ENCODE measurements at regions not wholly inside any gene's neighbourhood (a gene's known extent, or its start where the extent isn't known, plus 50 kb on each side); places are given as distances from the start of the nearest gene placed in this dataset.
A peak's percentile ranks its signal among the peaks of the same experiment; 100 is the strongest.

DNA sequence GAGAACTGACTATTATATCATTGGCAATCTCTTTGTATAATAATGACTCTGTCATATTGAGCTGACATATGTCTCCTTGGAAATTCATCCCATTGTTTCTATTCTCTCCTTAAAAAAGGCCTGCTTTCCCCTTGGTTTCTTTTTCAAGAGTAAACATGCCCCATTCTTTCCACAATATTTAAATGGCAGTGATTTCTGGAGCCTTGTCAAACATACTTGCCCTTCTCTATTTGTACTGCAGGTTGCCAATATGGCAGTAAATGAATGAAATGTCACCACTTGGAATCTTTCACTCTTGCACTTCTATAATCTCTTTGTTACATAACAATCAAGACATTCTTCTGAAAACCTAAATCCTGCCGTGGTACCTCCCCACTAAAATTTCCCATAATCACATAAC is 1265.1 kb upstream of the CDH8 start:
- TF ChIP-seq YY1 (IDR thresholded peaks at IDR 0.05; ENCODE audit: low read depth): no peak

DNA sequence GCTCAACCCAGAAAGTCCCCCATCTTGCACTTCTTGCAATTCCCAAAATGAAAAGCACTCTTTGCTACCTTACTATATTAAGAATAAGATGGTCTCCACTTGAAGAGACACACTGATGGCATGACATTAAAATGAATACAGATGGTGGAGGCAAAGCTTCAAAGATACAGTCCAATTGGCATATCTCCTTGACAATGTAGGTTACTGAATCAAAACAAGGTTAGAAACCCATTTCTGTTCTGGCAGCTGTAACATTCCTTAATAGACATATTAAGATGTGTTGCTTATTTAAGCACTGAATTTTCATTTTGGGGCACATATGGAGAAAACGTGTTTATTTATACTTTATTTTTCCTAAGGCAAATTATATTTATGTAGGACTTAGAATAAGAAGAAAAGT is 1262.8 kb upstream of the CDH8 start:
- TF ChIP-seq EGR1 (IDR thresholded peaks at IDR 0.05) (no peak), TCF12 (IDR thresholded peaks at IDR 0.05; ENCODE audit: low read depth) (no peak), CEBPB (IDR thresholded peaks at IDR 0.05) (no peak), CREB1 (IDR thresholded peaks at IDR 0.05; ENCODE audit: low read depth) (no peak), NFIC (IDR thresholded peaks at IDR 0.05) (no peak), RAD21 (IDR thresholded peaks at IDR 0.05; ENCODE audit: low read depth) (no peak), TAF1 (IDR thresholded peaks at IDR 0.05; ENCODE audit: low read depth) (no peak), TEAD4 (IDR thresholded peaks at IDR 0.05) (no peak), ZBTB7A (IDR thresholded peaks at IDR 0.05; ENCODE audit: low read depth) (no peak), EP300 (IDR thresholded peaks at IDR 0.05; ENCODE audit: borderline replicate concordance) (no peak), FOXM1 (IDR thresholded peaks at IDR 0.05; ENCODE audit: borderline replicate concordance, low read depth) (no peak), YY1 (IDR thresholded peaks at IDR 0.05; ENCODE audit: low read depth) (no peak)
- TF ChIP-seq, protein P1, sequence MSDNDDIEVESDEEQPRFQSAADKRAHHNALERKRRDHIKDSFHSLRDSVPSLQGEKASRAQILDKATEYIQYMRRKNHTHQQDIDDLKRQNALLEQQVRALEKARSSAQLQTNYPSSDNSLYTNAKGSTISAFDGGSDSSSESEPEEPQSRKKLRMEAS (IDR thresholded peaks at IDR 0.05): no peak
- TF ChIP-seq, protein P2, sequence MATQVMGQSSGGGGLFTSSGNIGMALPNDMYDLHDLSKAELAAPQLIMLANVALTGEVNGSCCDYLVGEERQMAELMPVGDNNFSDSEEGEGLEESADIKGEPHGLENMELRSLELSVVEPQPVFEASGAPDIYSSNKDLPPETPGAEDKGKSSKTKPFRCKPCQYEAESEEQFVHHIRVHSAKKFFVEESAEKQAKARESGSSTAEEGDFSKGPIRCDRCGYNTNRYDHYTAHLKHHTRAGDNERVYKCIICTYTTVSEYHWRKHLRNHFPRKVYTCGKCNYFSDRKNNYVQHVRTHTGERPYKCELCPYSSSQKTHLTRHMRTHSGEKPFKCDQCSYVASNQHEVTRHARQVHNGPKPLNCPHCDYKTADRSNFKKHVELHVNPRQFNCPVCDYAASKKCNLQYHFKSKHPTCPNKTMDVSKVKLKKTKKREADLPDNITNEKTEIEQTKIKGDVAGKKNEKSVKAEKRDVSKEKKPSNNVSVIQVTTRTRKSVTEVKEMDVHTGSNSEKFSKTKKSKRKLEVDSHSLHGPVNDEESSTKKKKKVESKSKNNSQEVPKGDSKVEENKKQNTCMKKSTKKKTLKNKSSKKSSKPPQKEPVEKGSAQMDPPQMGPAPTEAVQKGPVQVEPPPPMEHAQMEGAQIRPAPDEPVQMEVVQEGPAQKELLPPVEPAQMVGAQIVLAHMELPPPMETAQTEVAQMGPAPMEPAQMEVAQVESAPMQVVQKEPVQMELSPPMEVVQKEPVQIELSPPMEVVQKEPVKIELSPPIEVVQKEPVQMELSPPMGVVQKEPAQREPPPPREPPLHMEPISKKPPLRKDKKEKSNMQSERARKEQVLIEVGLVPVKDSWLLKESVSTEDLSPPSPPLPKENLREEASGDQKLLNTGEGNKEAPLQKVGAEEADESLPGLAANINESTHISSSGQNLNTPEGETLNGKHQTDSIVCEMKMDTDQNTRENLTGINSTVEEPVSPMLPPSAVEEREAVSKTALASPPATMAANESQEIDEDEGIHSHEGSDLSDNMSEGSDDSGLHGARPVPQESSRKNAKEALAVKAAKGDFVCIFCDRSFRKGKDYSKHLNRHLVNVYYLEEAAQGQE (IDR thresholded peaks at IDR 0.05; ENCODE audit: low read depth): no peak
- TF ChIP-seq, protein P3, sequence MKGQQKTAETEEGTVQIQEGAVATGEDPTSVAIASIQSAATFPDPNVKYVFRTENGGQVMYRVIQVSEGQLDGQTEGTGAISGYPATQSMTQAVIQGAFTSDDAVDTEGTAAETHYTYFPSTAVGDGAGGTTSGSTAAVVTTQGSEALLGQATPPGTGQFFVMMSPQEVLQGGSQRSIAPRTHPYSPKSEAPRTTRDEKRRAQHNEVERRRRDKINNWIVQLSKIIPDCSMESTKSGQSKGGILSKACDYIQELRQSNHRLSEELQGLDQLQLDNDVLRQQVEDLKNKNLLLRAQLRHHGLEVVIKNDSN (IDR thresholded peaks at IDR 0.05): no peak

DNA sequence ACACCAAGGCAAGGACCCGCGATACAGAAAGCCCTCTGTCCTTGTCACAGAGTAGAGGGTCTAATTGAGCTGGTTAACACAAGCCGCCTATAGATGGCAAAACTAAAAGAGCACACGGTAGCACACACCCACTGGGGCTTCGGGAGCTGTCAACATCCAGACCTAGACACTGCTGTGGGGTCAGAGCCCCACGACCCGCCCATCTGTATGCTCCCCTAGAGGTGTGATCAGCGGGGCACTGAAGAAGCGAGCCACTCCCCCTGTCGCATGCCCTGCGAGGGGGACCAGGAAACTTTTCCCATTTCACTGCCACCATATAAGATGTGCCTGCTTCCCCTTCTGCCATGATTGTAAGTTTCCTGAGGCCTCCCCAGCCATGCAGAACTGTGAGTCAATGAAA is 1255.8 kb upstream of the CDH8 start:
- TF ChIP-seq TEAD4 (IDR thresholded peaks at IDR 0.05) (no peak), TCF12 (IDR thresholded peaks at IDR 0.05; ENCODE audit: low read depth) (no peak), FOXM1 (IDR thresholded peaks at IDR 0.05; ENCODE audit: borderline replicate concordance, low read depth) (no peak), CREB1 (IDR thresholded peaks at IDR 0.05; ENCODE audit: low read depth) (no peak), EP300 (IDR thresholded peaks at IDR 0.05; ENCODE audit: borderline replicate concordance) (no peak)
- TF ChIP-seq, protein P1 (IDR thresholded peaks at IDR 0.05): no peak
- TF ChIP-seq, protein P2 (IDR thresholded peaks at IDR 0.05; ENCODE audit: low read depth): no peak

DNA sequence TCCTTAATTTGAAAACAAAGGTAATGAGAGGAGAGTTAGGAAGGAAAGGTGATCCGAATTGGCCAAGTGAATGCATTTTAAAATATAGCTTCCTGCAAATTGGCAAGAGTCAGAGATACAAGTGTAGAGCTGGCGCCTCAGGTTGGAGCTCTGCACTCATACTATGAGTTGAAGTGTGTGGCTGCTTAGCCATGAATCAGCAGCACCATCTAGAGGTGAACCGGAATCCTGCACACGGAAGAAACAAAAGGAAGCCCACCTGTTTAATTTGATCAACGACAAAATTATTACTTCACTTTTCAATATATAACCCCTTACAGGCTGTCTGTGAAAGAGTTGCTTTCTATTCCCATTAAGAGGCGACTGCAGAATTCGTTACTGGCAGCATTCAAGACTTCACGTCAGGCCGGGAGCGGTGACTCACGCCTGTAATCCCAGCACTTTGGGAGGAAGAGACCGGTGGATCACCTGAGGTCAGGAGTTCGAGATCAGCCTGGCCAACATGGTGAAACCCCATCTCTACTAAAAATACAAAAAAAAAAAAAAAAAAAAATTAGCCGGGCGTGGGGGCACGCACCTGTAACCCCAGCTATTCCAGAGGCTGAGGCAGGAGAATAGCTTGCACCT is 1253.7 kb upstream of the CDH8 start:
- TF ChIP-seq, protein P1 (IDR thresholded peaks at IDR 0.05): no peak
- TF ChIP-seq RAD21 (IDR thresholded peaks at IDR 0.05; ENCODE audit: low read depth): peak; percentile 65
- TF ChIP-seq NFIC (IDR thresholded peaks at IDR 0.05): no peak

DNA sequence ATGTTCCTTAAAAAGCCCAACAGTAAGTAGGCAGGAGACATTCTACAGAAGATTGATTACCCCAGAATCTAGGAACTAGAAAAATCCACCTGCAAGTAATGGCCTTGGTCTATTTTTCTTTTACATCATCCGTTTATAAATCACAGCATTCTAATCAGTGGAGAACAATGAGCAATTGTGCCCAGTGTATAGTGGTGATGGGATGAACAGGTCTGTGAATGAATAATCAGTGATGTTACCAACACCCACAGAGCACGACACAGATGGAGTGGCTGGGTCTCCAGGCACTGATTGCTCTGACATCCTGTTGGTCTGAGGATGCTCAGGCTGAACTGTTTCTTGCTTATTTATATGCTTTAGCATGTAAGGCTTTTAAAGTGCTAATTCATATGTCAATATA is 1251.2 kb upstream of the CDH8 start:
- TF ChIP-seq CEBPB (IDR thresholded peaks at IDR 0.05): no peak
- TF ChIP-seq NFIC (IDR thresholded peaks at IDR 0.05): no peak
- no peak for TF ChIP-seq EGR1 (IDR thresholded peaks at IDR 0.05)
- TF ChIP-seq TEAD4 (IDR thresholded peaks at IDR 0.05): no peak
- no peak for TF ChIP-seq ZBTB7A (IDR thresholded peaks at IDR 0.05; ENCODE audit: low read depth)
- no peak for TF ChIP-seq TAF1 (IDR thresholded peaks at IDR 0.05; ENCODE audit: low read depth)
- no peak for TF ChIP-seq TCF12 (IDR thresholded peaks at IDR 0.05; ENCODE audit: low read depth)
- TF ChIP-seq YY1 (IDR thresholded peaks at IDR 0.05; ENCODE audit: low read depth): no peak
- TF ChIP-seq, protein P3 (IDR thresholded peaks at IDR 0.05): no peak
- TF ChIP-seq FOXM1 (IDR thresholded peaks at IDR 0.05; ENCODE audit: borderline replicate concordance, low read depth): no peak
- TF ChIP-seq RAD21 (IDR thresholded peaks at IDR 0.05; ENCODE audit: low read depth): no peak
- no peak for TF ChIP-seq CREB1 (IDR thresholded peaks at IDR 0.05; ENCODE audit: low read depth)
- no peak for TF ChIP-seq EP300 (IDR thresholded peaks at IDR 0.05; ENCODE audit: borderline replicate concordance)
- TF ChIP-seq, protein P2 (IDR thresholded peaks at IDR 0.05; ENCODE audit: low read depth): no peak
- TF ChIP-seq, protein P1 (IDR thresholded peaks at IDR 0.05): no peak
